H1 (cell line): ENCODE measurements at regions not wholly inside any gene's neighbourhood (a gene's known extent, or its start where the extent isn't known, plus 50 kb on each side); places are given as distances from the start of the nearest gene placed in this dataset.

Source experiments
- CTCF ChIA-PET: fragments of 300-600 bp; sonication (Branson Sonifier 250); formaldehyde crosslinking; loops from one replicate; lab custom pipeline; 2021; ENCODE audit not compliant: partially characterized antibody; lab: Charles Lee
- POLR2A ChIA-PET: fragments of 300-600 bp; sonication (Branson Sonifier 250); formaldehyde crosslinking; loops from one replicate; lab custom pipeline; 2021; ENCODE audit warnings: inconsistent platforms; ENCODE audit not compliant: partially characterized antibody; lab: Charles Lee
- DNase-seq, 2 experiments: peaks; one replicate each; pipeline versions ENCODE4 v3.0.0 to v3.0.0-alpha.2; 2010 to 2022; ENCODE audit warnings: low spot score in 2 of 2, low read depth in 1 of 2, mixed read lengths in 1 of 2
- FAIRE-seq: peaks from 2 replicates; lab custom pipeline; 2011; peaks lifted over from hg19 to GRCh38; lab: Jason Lieb, UNC
- H2AFZ ChIP-seq: 2 replicates; pipeline ENCODE4 v1.8.1; 2012; ENCODE audit warnings: low read length, inconsistent platforms
- H2AK5ac ChIP-seq: 2 replicates; pipeline ENCODE4 v1.6.1; 2013; ENCODE audit warnings: low read depth, low read length
- H2BK120ac ChIP-seq: replicated peaks from 2 replicates; pipeline ENCODE3; 2013; ENCODE audit warnings: low read depth, low read length, inconsistent platforms
- H2BK12ac ChIP-seq: 2 replicates; pipeline ENCODE4 v1.6.1; 2013; ENCODE audit warnings: low read depth, low read length
- H2BK15ac ChIP-seq: 2 replicates; pipeline ENCODE4 v1.6.1; 2013; ENCODE audit warnings: low read length
- H2BK20ac ChIP-seq: 2 replicates; pipeline ENCODE4 v1.6.1; 2013; ENCODE audit warnings: low read length
- H2BK5ac ChIP-seq: 2 replicates; pipeline ENCODE4 v1.6.1; 2013; ENCODE audit warnings: low read depth, low read length
- H3K14ac ChIP-seq: 2 replicates; pipeline ENCODE4 v1.6.1; 2013; ENCODE audit warnings: inconsistent platforms; ENCODE audit not compliant: insufficient read length
- H3K18ac ChIP-seq: 2 replicates; pipeline ENCODE4 v1.6.1; 2013; ENCODE audit warnings: low read length; ENCODE audit errors: extremely low read depth
- H3K23ac ChIP-seq: 2 replicates; pipeline ENCODE4 v1.6.1; 2013; ENCODE audit warnings: inconsistent platforms; ENCODE audit not compliant: insufficient read length
- H3K23me2 ChIP-seq: 2 replicates; pipeline ENCODE4 v1.6.1; 2013; ENCODE audit warnings: low read depth, low read length
- H3K27ac ChIP-seq: 2 replicates; pipeline ENCODE4 v1.6.1; 2011; ENCODE audit warnings: low read depth, low read length, inconsistent platforms
- H3K27me3 ChIP-seq, 4 experiments: replicated peaks in 1 of 4; 1 replicate in 1 of 4; 2 replicates in 3 of 4; pipeline versions ENCODE4 v1.6.1 to v1.8.1; 2011 to 2013; ENCODE audit warnings: low read length in 3 of 4, mild to moderate bottlenecking in 3 of 4, inconsistent platforms in 2 of 4, mixed read lengths in 2 of 4, moderate library complexity in 1 of 4; ENCODE audit not compliant: control insufficient read depth in 3 of 4, insufficient read depth in 3 of 4; ENCODE audit errors: extremely low read depth in 1 of 4
- H3K36me3 ChIP-seq, 4 experiments: 2 replicates each; pipeline versions ENCODE4 v1.6.1 to v1.8.1; 2011 to 2013; ENCODE audit warnings: mild to moderate bottlenecking in 4 of 4, low read length in 3 of 4, moderate library complexity in 2 of 4, control low read depth in 1 of 4, inconsistent platforms in 1 of 4; ENCODE audit not compliant: insufficient read depth in 4 of 4, control insufficient read depth in 2 of 4
- H3K4ac ChIP-seq: replicated peaks from 2 replicates; pipeline ENCODE3; 2013; ENCODE audit warnings: low read length, low read depth, mixed read lengths, inconsistent platforms; ENCODE audit not compliant: insufficient read length
- H3K4me1 ChIP-seq, 4 experiments: replicated peaks in 1 of 4; 1 replicate in 1 of 4; 2 replicates in 3 of 4; pipeline versions ENCODE4 v1.6.1 to v1.8.1; 2011 to 2013; ENCODE audit warnings: low read length in 3 of 4, inconsistent platforms in 2 of 4, mixed read lengths in 1 of 4; ENCODE audit not compliant: insufficient read depth in 4 of 4, control insufficient read depth in 3 of 4
- H3K4me2 ChIP-seq, 2 experiments: 2 replicates each; pipeline versions ENCODE4 v1.6.1 to v1.8.1; 2011 to 2013; ENCODE audit warnings: low read depth in 2 of 2, low read length in 2 of 2, control low read depth in 1 of 2, inconsistent platforms in 1 of 2, mild to moderate bottlenecking in 1 of 2; ENCODE audit not compliant: insufficient read depth in 1 of 2
- H3K4me3 ChIP-seq, 4 experiments: fragments of 200-600, 300-600 bp in 1 of 4; sonication (generic), shearing (Covaris generic), sonication (Bioruptor Twin) in 1 of 4; 2 replicates each; pipeline versions ENCODE4 v1.5.1 to v1.8.1; 2011 to 2016; ENCODE audit warnings: low read length in 4 of 4, low read depth in 3 of 4, control low read depth in 2 of 4, inconsistent platforms in 2 of 4, mild to moderate bottlenecking in 2 of 4, mixed read lengths in 1 of 4, moderate library complexity in 1 of 4; ENCODE audit not compliant: insufficient read depth in 2 of 4; ENCODE audit errors: extremely low read depth in 1 of 4
- H3K56ac ChIP-seq: replicated peaks from 2 replicates; pipeline ENCODE3; 2013; ENCODE audit warnings: low read depth, mild to moderate bottlenecking, mixed read lengths, low read length, inconsistent platforms; ENCODE audit not compliant: insufficient read length
- H3K79me1 ChIP-seq: 2 replicates; pipeline ENCODE4 v1.6.1; 2013; ENCODE audit warnings: low read depth, low read length, control low read depth
- H3K79me2 ChIP-seq, 2 experiments: 2 replicates each; pipeline versions ENCODE4 v1.6.1 to v1.8.1; 2012 to 2013; ENCODE audit warnings: low read length in 2 of 2, mild to moderate bottlenecking in 2 of 2, inconsistent platforms in 1 of 2; ENCODE audit not compliant: insufficient read depth in 2 of 2, control insufficient read depth in 1 of 2
- H3K9ac ChIP-seq, 4 experiments: replicated peaks in 1 of 4; 1 replicate in 1 of 4; 2 replicates in 3 of 4; pipeline versions ENCODE4 v1.6.1 to v1.8.1; 2011 to 2013; ENCODE audit warnings: low read depth in 3 of 4, low read length in 3 of 4, control low read depth in 2 of 4, mild to moderate bottlenecking in 2 of 4, moderate library complexity in 2 of 4, inconsistent platforms in 1 of 4; ENCODE audit errors: extremely low read depth in 1 of 4
- H3K9me3 ChIP-seq, 2 experiments: 2 replicates each; pipeline versions ENCODE4 v1.6.1 to v1.8.1; 2012 to 2013; ENCODE audit warnings: mild to moderate bottlenecking in 2 of 2, moderate library complexity in 2 of 2, control low read depth in 1 of 2, inconsistent platforms in 1 of 2, low read depth in 1 of 2, low read length in 1 of 2, mixed read lengths in 1 of 2; ENCODE audit not compliant: insufficient read depth in 2 of 2
- H4K20me1 ChIP-seq, 2 experiments: replicated peaks in 1 of 2; 2 replicates each; pipeline versions ENCODE3 to v1.8.1; 2011 to 2013; ENCODE audit warnings: inconsistent platforms in 2 of 2, low read length in 2 of 2, mild to moderate bottlenecking in 1 of 2; ENCODE audit not compliant: insufficient read depth in 2 of 2, control insufficient read depth in 1 of 2
- H4K5ac ChIP-seq: 2 replicates; pipeline ENCODE4 v1.6.1; 2013; ENCODE audit warnings: low read length, low read depth, mixed read lengths, inconsistent platforms; ENCODE audit not compliant: insufficient read length
- H4K8ac ChIP-seq: 2 replicates; pipeline ENCODE4 v1.8.0; 2013; ENCODE audit warnings: mild to moderate bottlenecking, moderate library complexity, low read length, inconsistent platforms; ENCODE audit not compliant: insufficient read depth; ENCODE audit errors: extremely low read depth
- H4K91ac ChIP-seq: replicated peaks from 2 replicates; pipeline ENCODE3; 2013; ENCODE audit warnings: low read length, mixed read lengths, inconsistent platforms; ENCODE audit not compliant: insufficient read length
- ATF3 ChIP-seq: IDR thresholded peaks from 2 replicates; pipeline ENCODE4 v1.6.1; 2011; ENCODE audit warnings: low read depth, mild to moderate bottlenecking, low read length; ENCODE audit not compliant: insufficient read depth
- BCL11A ChIP-seq, 2 experiments: IDR thresholded peaks; one replicate each; pipeline ENCODE4 v1.6.1; 2011; ENCODE audit warnings: low read depth in 2 of 2, low read length in 2 of 2, mild to moderate bottlenecking in 2 of 2
- CEBPB ChIP-seq: IDR thresholded peaks from 2 replicates; pipeline ENCODE4 v1.6.1; 2012; ENCODE audit warnings: low read depth, low read length
- CHD1 ChIP-seq: IDR thresholded peaks from 2 replicates; pipeline ENCODE4 v1.6.1; 2012; ENCODE audit warnings: low read depth, low read length, improper control_type of control experiment
- EGR1 ChIP-seq: IDR thresholded peaks from 2 replicates; pipeline ENCODE4 v1.6.1; 2011; ENCODE audit warnings: low read depth, low read length, borderline replicate concordance
- KDM4A ChIP-seq: IDR thresholded peaks from one replicate; pipeline ENCODE4 v1.7.1; 2012; ENCODE audit warnings: low read depth, mild to moderate bottlenecking, moderate library complexity, low read length, inconsistent platforms; ENCODE audit not compliant: severe bottlenecking
- KDM5A ChIP-seq: fragments of 200-600 bp; IDR thresholded peaks from 2 replicates; pipeline ENCODE4 v1.7.1; 2012; ENCODE audit warnings: mild to moderate bottlenecking, low read length, inconsistent platforms, mixed read lengths
- NANOG ChIP-seq: IDR thresholded peaks from 2 replicates; pipeline ENCODE4 v1.6.1; 2011; ENCODE audit warnings: low read length, low read depth, mild to moderate bottlenecking, inconsistent platforms; ENCODE audit not compliant: insufficient read depth, poor library complexity, severe bottlenecking
- POLR2AphosphoS5 ChIP-seq: IDR thresholded peaks from 2 replicates; pipeline ENCODE4 v1.6.1; 2011; ENCODE audit warnings: low read depth, low read length
- RNF2 ChIP-seq: fragments of 200-900, 300-1000 bp; sonication (generic); IDR thresholded peaks from 2 replicates; pipeline ENCODE4 v1.7.1; 2016; ENCODE audit warnings: borderline replicate concordance, low read depth, mild to moderate bottlenecking, antibody characterized with exemption, low read length; ENCODE audit not compliant: poor library complexity, severe bottlenecking; ENCODE audit errors: missing control alignments
- SIRT6 ChIP-seq: IDR thresholded peaks from one replicate; pipeline ENCODE4 v1.7.1; 2012; ENCODE audit warnings: low read length, inconsistent platforms
- WGBS, 2 experiments: shearing (Covaris generic) in 1 of 2; methylation state at CpG; one replicate each; pipeline versions ENCODE4 v1.1.6 to v1.1.7; 2013 to 2015; ENCODE audit warnings: low lambda C conversion rate in 2 of 2, mixed read lengths in 2 of 2, inconsistent platforms in 1 of 2, low coverage in 1 of 2, missing lambda C conversion rate in 1 of 2; ENCODE audit not compliant: insufficient replicate concordance in 2 of 2, insufficient coverage in 1 of 2, insufficient read length in 1 of 2; ENCODE audit errors: extremely low coverage in 1 of 2, missing lambda C conversion rate in 1 of 2; 5-methylcytosine and 5-hydroxymethylcytosine counted together

- Histone ChIP-seq H4K8ac (no peak overlapping the region), H3K9ac (no peak overlapping the region), H3K4me3 (no peak overlapping the region), H2BK5ac (no peak overlapping the region), H3K18ac (no peak overlapping the region), H3K4ac (no peak overlapping the region), H4K20me1 (no peaks in the 10 kb centered on the region), H3K4me2 (no peak overlapping the region), H3K56ac (no peak overlapping the region), H2BK15ac (no peak overlapping the region), H4K5ac (no peak overlapping the region), H3K23me2 (no peaks in the 10 kb centered on the region), H2BK20ac (no peak overlapping the region), H3K27me3 (no peaks in the 10 kb centered on the region), H4K91ac (no peak overlapping the region), H3K14ac (no peak overlapping the region), H3K27ac (no peak overlapping the region), H3K4me1 (no peaks in the 10 kb centered on the region), H2BK12ac (no peak overlapping the region), H3K79me2 (no peaks in the 10 kb centered on the region), H3K79me1 (no peaks in the 10 kb centered on the region), H2BK120ac (no peak overlapping the region), H3K36me3 (no peaks in the 10 kb centered on the region), H2AFZ (no peak overlapping the region), H3K23ac (no peak overlapping the region), H2AK5ac (no peak overlapping the region), H3K9me3 (no peaks in the 10 kb centered on the region)
- ChIA-PET POLR2A (interaction anchor here (0.5 kb wide), 1 partner anchor 110 kb away, joined by 3 read pairs; no protein-coding TSS in a partner anchor), CTCF (no interaction called here)
- 93% methylated on average over 7 of the region's 7 CpGs; no CpG with 5 or more reads in 1 of the 2 experiments for WGBS, 2 experiments
- TF ChIP-seq CHD1 (no peak), NANOG (no peak), KDM5A (no peak), BCL11A (IDR thresholded peaks at IDR 0.05; ENCODE audit: low read depth in 2 of 2, low read length in 2 of 2) (no peak), KDM4A (no peak), SIRT6 (no peak), EGR1 (no peak), CEBPB (no peak), POLR2AphosphoS5 (no peak), RNF2 (no peak), ATF3 (no peak)
- DNase-seq, result no peak
- FAIRE-seq, result no peak
Observed at GRCh38 chr4:108327642-108328382, 159.1 kb upstream of the LEF1 start.
